B cell (primary cell): ENCODE measurements at regions not wholly inside any gene's neighbourhood (a gene's known extent, or its start where the extent isn't known, plus 50 kb on each side); places are given as distances from the start of the nearest gene placed in this dataset.

Source experiments
- ATAC-seq: fragments of 200-7000 bp; cut with Tn5 transposase; one replicate; pipeline ENCODE4 v1.10.0; 2021; ENCODE audit warnings: low read depth, mild to moderate bottlenecking, moderate number of reproducible peaks, moderate library complexity
- CTCF ChIA-PET: fragments of 350-600 bp; sonication (Branson Sonifier 250); formaldehyde crosslinking; loops from one replicate; lab custom pipeline; 2021; ENCODE audit warnings: antibody characterized with exemption, inconsistent platforms; lab: Charles Lee
- POLR2A ChIA-PET: fragments of 350-600 bp; sonication (Branson Sonifier 250); formaldehyde crosslinking; loops from one replicate; lab custom pipeline; 2021; ENCODE audit warnings: antibody characterized with exemption; lab: Charles Lee
- DNase-seq: peaks from one replicate; pipeline ENCODE4 v3.0.0; 2013
- H2AFZ ChIP-seq: 2 replicates; pipeline ENCODE4 v1.6.1; 2012; ENCODE audit warnings: mild to moderate bottlenecking, low read depth, low read length; ENCODE audit not compliant: insufficient read depth, poor library complexity, severe bottlenecking
- H3K27ac ChIP-seq, 2 donors: 1 replicate in 1 of 2; 2 replicates in 1 of 2; pipeline ENCODE4 v1.5.1; 2012 to 2013; ENCODE audit warnings: low read length in 2 of 2, mild to moderate bottlenecking in 2 of 2, moderate library complexity in 1 of 2
- H3K27me3 ChIP-seq, 4 experiments: fragments of 200-600 bp in 1 of 4; sonication (generic) in 1 of 4; replicated peaks in 1 of 4; 1 replicate in 2 of 4; 2 replicates in 2 of 4; pipeline versions ENCODE4 v1.6.1 to v1.7.0; 2013 to 2016; ENCODE audit warnings: low read length in 3 of 4, mild to moderate bottlenecking in 2 of 4, mixed read lengths in 1 of 4, moderate library complexity in 1 of 4; ENCODE audit not compliant: insufficient read depth in 4 of 4, control insufficient read depth in 3 of 4; ENCODE audit errors: control extremely low read depth in 1 of 4
- H3K36me3 ChIP-seq, 2 experiments: replicated peaks in 1 of 2; 1 replicate in 1 of 2; 2 replicates in 1 of 2; pipeline versions ENCODE4 v1.6.1 to v1.7.1; 2013; ENCODE audit warnings: low read length in 1 of 2; ENCODE audit not compliant: insufficient read depth in 2 of 2, control insufficient read depth in 1 of 2; ENCODE audit errors: control extremely low read depth in 1 of 2, extremely low read depth in 1 of 2
- H3K4me1 ChIP-seq, 2 donors: fragments of 200-600 bp in 1 of 2; sonication (generic) in 1 of 2; 1 replicate in 1 of 2; 2 replicates in 1 of 2; pipeline versions ENCODE4 v1.5.1 to v1.6.1; 2013 to 2017; ENCODE audit warnings: low read length in 2 of 2; ENCODE audit not compliant: control insufficient read depth in 2 of 2, insufficient read depth in 2 of 2
- H3K4me2 ChIP-seq: replicated peaks from 2 replicates; pipeline ENCODE3; 2012; ENCODE audit warnings: mild to moderate bottlenecking, low read depth, low read length; ENCODE audit not compliant: poor library complexity, severe bottlenecking
- H3K4me3 ChIP-seq, 5 experiments: fragments of 200-600 bp in 1 of 5; sonication (generic) in 1 of 5; 1 replicate in 3 of 5; 2 replicates in 2 of 5; pipeline versions ENCODE4 v1.5.1 to v1.7.0; 2011 to 2016; ENCODE audit warnings: low read length in 4 of 5, mild to moderate bottlenecking in 4 of 5, low read depth in 2 of 5, control low read depth in 1 of 5, moderate library complexity in 1 of 5; ENCODE audit not compliant: insufficient read depth in 1 of 5; ENCODE audit errors: control extremely low read depth in 1 of 5, extremely low read depth in 1 of 5
- H3K79me2 ChIP-seq: fragments of 200-600 bp; sonication (generic); one replicate; pipeline ENCODE4 v1.6.0; 2016; ENCODE audit warnings: low read length; ENCODE audit not compliant: control insufficient read depth, insufficient read depth
- H3K9ac ChIP-seq: fragments of 200-600 bp; sonication (generic); 2 replicates; pipeline ENCODE4 v1.6.1; 2017; ENCODE audit warnings: mild to moderate bottlenecking, low read length, moderate library complexity
- H3K9me3 ChIP-seq, 3 donors: one replicate each; pipeline versions ENCODE4 v1.6.1 to v1.7.1; 2013; ENCODE audit warnings: low read length in 2 of 3; ENCODE audit not compliant: control insufficient read depth in 2 of 3, insufficient read depth in 1 of 3; ENCODE audit errors: control extremely low read depth in 1 of 3
- H4K20me1 ChIP-seq: 2 replicates; pipeline ENCODE4 v1.6.0; 2012; ENCODE audit warnings: mild to moderate bottlenecking, low read length; ENCODE audit not compliant: insufficient read depth, control insufficient read depth, poor library complexity, severe bottlenecking
- H3K27ac Mint-ChIP-seq: one replicate; pipeline ENCODE4 v1.8.0; 2021; ENCODE audit warnings: mixed read lengths
- H3K27me3 Mint-ChIP-seq: one replicate; pipeline ENCODE4 v1.8.0; 2021; ENCODE audit warnings: mixed read lengths
- H3K4me1 Mint-ChIP-seq: one replicate; pipeline ENCODE4 v1.8.0; 2021; ENCODE audit warnings: mixed read lengths
- H3K4me3 Mint-ChIP-seq: one replicate; pipeline ENCODE4 v1.8.0; 2021; ENCODE audit warnings: mixed read lengths
- H3K9me3 Mint-ChIP-seq: one replicate; pipeline ENCODE4 v1.8.0; 2022; ENCODE audit warnings: mixed read lengths; ENCODE audit not compliant: insufficient read depth
- EZH2 ChIP-seq: IDR thresholded peaks from 2 replicates; pipeline ENCODE4 v1.6.1; 2012; ENCODE audit warnings: borderline replicate concordance, low read depth, mild to moderate bottlenecking, moderate library complexity, low read length; ENCODE audit not compliant: insufficient read depth, poor library complexity, severe bottlenecking
- WGBS: methylation state at CpG from one replicate; pipeline ENCODE4 v1.1.5; 2013; ENCODE audit warnings: missing lambda C conversion rate; ENCODE audit not compliant: insufficient coverage; 5-methylcytosine and 5-hydroxymethylcytosine counted together
- intact Hi-C: fragments of 100-400 bp; cut with micrococcal nuclease; formaldehyde crosslinking; loops from one replicate; pipeline ENCODE4 v1.10.0; 2022
- TF ChIP-seq, protein P1 (sequence below): fragments of 200-600 bp; IDR thresholded peaks from one replicate; pipeline ENCODE4 v1.8.0; 2022; ENCODE audit warnings: antibody characterized with exemption, mild to moderate bottlenecking

DNA sequence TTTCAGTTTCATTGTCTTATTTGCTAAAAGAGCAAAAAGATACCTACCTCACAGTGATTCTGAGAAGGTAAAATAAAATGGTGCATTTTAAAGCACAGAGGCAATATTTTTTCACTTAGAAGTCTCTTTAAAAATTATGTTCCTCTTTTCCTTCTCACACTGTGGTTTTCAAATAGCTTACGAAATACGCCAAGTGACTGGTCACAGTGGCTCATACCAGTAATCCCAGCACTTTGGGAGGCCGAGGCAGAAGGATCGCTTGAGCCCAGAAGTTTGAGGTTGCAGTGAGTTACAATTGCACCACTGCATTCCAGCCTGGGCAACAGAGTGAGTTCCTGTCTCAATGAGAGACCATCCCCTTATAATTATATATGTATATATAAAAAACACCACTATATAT lies 372.6 kb downstream of the FBXO8 start:
- no peak overlapping the region for H2AFZ ChIP-seq
- intact Hi-C loops, result no loop called here
- ChIA-PET CTCF (no interaction called here), POLR2A (no interaction called here)
- Mint-ChIP-seq H3K4me3 (no peak overlapping the region), H3K27me3 (no peaks in the 10 kb centered on the region), H3K27ac (no peak overlapping the region), H3K4me1 (no peaks in the 10 kb centered on the region), H3K9me3 (no peaks in the 10 kb centered on the region)
- no peaks in the 10 kb centered on the region for H3K9me3 ChIP-seq
- H3K4me1 ChIP-seq, result no peaks in the 10 kb centered on the region
- no peak overlapping the region for H3K9ac ChIP-seq
- no peaks in the 10 kb centered on the region for H3K79me2 ChIP-seq
- H4K20me1 ChIP-seq, result no peaks in the 10 kb centered on the region
- no peaks in the 10 kb centered on the region for H3K36me3 ChIP-seq
- no peak overlapping the region for H3K4me2 ChIP-seq
- WGBS, result 10% methylated on average over 3 of the region's 4 CpGs
- H3K4me3 ChIP-seq, result no peak overlapping the region
- no peak for DNase-seq
- TF ChIP-seq EZH2, result no peak
- TF ChIP-seq, protein P1, sequence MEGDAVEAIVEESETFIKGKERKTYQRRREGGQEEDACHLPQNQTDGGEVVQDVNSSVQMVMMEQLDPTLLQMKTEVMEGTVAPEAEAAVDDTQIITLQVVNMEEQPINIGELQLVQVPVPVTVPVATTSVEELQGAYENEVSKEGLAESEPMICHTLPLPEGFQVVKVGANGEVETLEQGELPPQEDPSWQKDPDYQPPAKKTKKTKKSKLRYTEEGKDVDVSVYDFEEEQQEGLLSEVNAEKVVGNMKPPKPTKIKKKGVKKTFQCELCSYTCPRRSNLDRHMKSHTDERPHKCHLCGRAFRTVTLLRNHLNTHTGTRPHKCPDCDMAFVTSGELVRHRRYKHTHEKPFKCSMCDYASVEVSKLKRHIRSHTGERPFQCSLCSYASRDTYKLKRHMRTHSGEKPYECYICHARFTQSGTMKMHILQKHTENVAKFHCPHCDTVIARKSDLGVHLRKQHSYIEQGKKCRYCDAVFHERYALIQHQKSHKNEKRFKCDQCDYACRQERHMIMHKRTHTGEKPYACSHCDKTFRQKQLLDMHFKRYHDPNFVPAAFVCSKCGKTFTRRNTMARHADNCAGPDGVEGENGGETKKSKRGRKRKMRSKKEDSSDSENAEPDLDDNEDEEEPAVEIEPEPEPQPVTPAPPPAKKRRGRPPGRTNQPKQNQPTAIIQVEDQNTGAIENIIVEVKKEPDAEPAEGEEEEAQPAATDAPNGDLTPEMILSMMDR, result no peak
- H3K27ac ChIP-seq, result no peak overlapping the region
- no peaks in the 10 kb centered on the region for H3K27me3 ChIP-seq
- ATAC-seq, result no peak

DNA sequence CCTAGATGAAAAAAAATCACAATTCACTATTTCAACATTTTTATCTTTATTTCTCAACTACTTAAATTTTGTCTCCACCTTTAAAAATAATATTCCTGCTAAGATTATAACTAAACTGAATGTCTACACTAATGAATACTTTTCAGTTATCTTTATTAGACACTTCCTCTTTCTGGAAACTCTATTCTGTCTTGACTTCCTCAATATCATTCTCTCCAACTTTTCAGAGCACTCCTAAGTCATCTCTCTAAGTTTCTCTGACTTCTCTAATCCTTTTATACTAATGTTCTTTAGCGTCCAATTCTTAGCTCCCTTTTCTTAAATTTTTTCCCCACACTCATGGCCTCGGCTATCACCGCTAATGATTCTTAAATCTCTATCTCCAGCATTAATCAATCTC lies 374.2 kb downstream of the FBXO8 start:
- intact Hi-C loops, result no loop called here
- H3K4me2 ChIP-seq, result no peak overlapping the region
- no peak overlapping the region for H2AFZ ChIP-seq
- no peaks in the 10 kb centered on the region for H3K36me3 ChIP-seq
- no peaks in the 10 kb centered on the region for H4K20me1 ChIP-seq
- H3K9me3 Mint-ChIP-seq, result no peaks in the 10 kb centered on the region
- H3K27ac Mint-ChIP-seq, result no peak overlapping the region
- ATAC-seq, result no peak
- H3K4me3 ChIP-seq, result no peak overlapping the region
- H3K9ac ChIP-seq, result no peak overlapping the region
- no peak for TF ChIP-seq EZH2
- TF ChIP-seq, protein P1, result no peak
- H3K27ac ChIP-seq, result no peak overlapping the region
- POLR2A ChIA-PET, result no interaction called here
- WGBS, result 75% methylated on average over 3 of the region's 3 CpGs
- H3K9me3 ChIP-seq, result no peaks in the 10 kb centered on the region
- CTCF ChIA-PET, result interaction anchor here (1.0 kb wide), 1 partner anchor 26 kb away, joined by 3 read pairs; no protein-coding TSS in a partner anchor
- no peaks in the 10 kb centered on the region for H3K79me2 ChIP-seq
- no peak overlapping the region for H3K4me3 Mint-ChIP-seq
- no peak for DNase-seq
- no peaks in the 10 kb centered on the region for H3K27me3 Mint-ChIP-seq
- H3K27me3 ChIP-seq, result no peaks in the 10 kb centered on the region
- no peaks in the 10 kb centered on the region for H3K4me1 ChIP-seq
- no peaks in the 10 kb centered on the region for H3K4me1 Mint-ChIP-seq
